Transverse colon (tissue), 3 donors: ENCODE measurements at regions not wholly inside any gene's neighbourhood (a gene's known extent, or its start where the extent isn't known, plus 50 kb on each side); places are given as distances from the start of the nearest gene placed in this dataset.

Source experiments
- CTCF ChIP-seq, 5 experiments: fragments of 200-600 bp in 3 of 5; fragments of 450-650 bp in 2 of 5; sonication (generic) in 3 of 5; IDR thresholded peaks; 1 replicate in 2 of 5; 2 replicates in 3 of 5; pipeline ENCODE4 v1.5.1; 2016 to 2017; ENCODE audit warnings: antibody characterized with exemption in 5 of 5, inconsistent platforms in 3 of 5, mild to moderate bottlenecking in 2 of 5, moderate library complexity in 1 of 5
- POLR2A ChIP-seq: fragments of 450-650 bp; IDR thresholded peaks from one replicate; pipeline ENCODE4 v1.6.1; 2016; ENCODE audit warnings: antibody characterized with exemption, mild to moderate bottlenecking, moderate library complexity

GRCh38 chr17:63335831-63336230, 110.3 kb downstream of the CYB561 start:
- TF ChIP-seq POLR2A (no peak), CTCF (IDR thresholded peaks at IDR 0.05) (no peak)
